Epithelial cell of esophagus (primary cell): ENCODE measurements at regions not wholly inside any gene's neighbourhood (a gene's known extent, or its start where the extent isn't known, plus 50 kb on each side); places are given as distances from the start of the nearest gene placed in this dataset.

Experiments used
- DNase-seq: peaks from one replicate; pipeline ENCODE4 v3.0.0; 2010; ENCODE audit warnings: low read depth
- H3K4me3 ChIP-seq: 2 replicates; pipeline ENCODE4 v1.5.1; 2011; ENCODE audit warnings: mild to moderate bottlenecking, low read length, control low read depth
- CTCF ChIP-seq: IDR thresholded peaks from 2 replicates; pipeline ENCODE4 v1.5.1; 2011; ENCODE audit warnings: low read depth, mild to moderate bottlenecking, low read length, control low read depth, inconsistent platforms; ENCODE audit not compliant: insufficient read depth; ENCODE audit errors: missing control alignments

- no peak for TF ChIP-seq CTCF
- DNase-seq, result peak; percentile 66
- no peak overlapping the region for H3K4me3 ChIP-seq
Measured at GRCh38 chr6:129954749-129955431, 63.5 kb upstream of the L3MBTL3 start.

GRCh38 chr6:129947797-129948196 lies 70.6 kb upstream of the L3MBTL3 start:
- DNase-seq, result no peak
- TF ChIP-seq CTCF, result no peak
- H3K4me3 ChIP-seq, result no peak overlapping the region

GRCh38 chr6:129946439-129947140 lies 71.8 kb upstream of the L3MBTL3 start:
- DNase-seq, result no peak
- no peak overlapping the region for H3K4me3 ChIP-seq
- TF ChIP-seq CTCF, result no peak

GRCh38 chr6:129943637-129944271 lies 74.6 kb upstream of the L3MBTL3 start:
- H3K4me3 ChIP-seq, result no peak overlapping the region
- no peak for TF ChIP-seq CTCF
- DNase-seq, result no peak

- H3K4me3 ChIP-seq, result no peak overlapping the region
- no peak for DNase-seq
- no peak for TF ChIP-seq CTCF
Measured at GRCh38 chr6:129940454-129941195, 77.8 kb upstream of the L3MBTL3 start.

- H3K4me3 ChIP-seq, result no peak overlapping the region
- peak; percentile 20 for DNase-seq
- TF ChIP-seq CTCF, result no peak
Measured at GRCh38 chr6:129938249-129939020, 77.3 kb upstream of the TMEM244 start.
